Astrocyte (in vitro differentiated cells and primary cell): ENCODE measurements at regions not wholly inside any gene's neighbourhood (a gene's known extent, or its start where the extent isn't known, plus 50 kb on each side); places are given as distances from the start of the nearest gene placed in this dataset.

Experiments
- CTCF ChIP-seq: IDR thresholded peaks from 2 replicates; pipeline ENCODE4 v1.5.1; 2011; ENCODE audit warnings: low read depth, mild to moderate bottlenecking, inconsistent platforms, low read length, moderate library complexity; ENCODE audit not compliant: insufficient read depth
- EZH2 ChIP-seq: IDR thresholded peaks from 2 replicates; pipeline ENCODE4 v1.6.1; 2012; ENCODE audit warnings: mild to moderate bottlenecking, low read length, inconsistent platforms; ENCODE audit not compliant: insufficient read depth

DNA sequence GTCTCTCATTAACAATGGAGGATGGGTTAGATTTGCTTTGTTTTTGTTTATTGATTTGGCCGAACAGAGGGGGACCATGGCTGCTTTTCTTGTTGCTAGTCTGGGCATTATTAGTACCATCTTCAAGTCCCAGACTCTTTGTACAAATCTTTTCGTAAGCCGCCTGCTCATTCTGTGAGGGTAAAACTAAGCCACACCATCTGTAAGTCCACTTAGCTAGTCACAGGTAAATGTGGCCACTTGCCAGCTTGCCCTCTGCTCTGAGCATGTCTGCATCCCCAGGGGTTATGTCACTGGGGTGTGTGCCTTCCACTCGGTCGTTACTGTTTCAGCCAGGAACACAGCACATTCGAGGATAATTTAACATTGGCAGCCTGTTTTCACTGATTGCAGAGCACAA is 85.6 kb downstream of the SMIM21 start:
- no peak for TF ChIP-seq CTCF
- TF ChIP-seq EZH2: no peak
